ENCODE measurements at regions not wholly inside any gene's neighbourhood (a gene's known extent, or its start where the extent isn't known, plus 50 kb on each side); places are given as distances from the start of the nearest gene placed in this dataset.

GRCh38 chr2:193687195-193687594 is 1492.5 kb upstream of the TMEFF2 start:
- peak; percentile 65 for ATAC-seq
- Histone ChIP-seq H3K79me2 (ENCODE audit: control insufficient read depth, insufficient read depth, low read length) (no peaks in the 10 kb centered on the region), H4K20me1 (ENCODE audit: control insufficient read depth, insufficient read depth) (no peaks in the 10 kb centered on the region), H3K9ac (ENCODE audit: control insufficient read depth, insufficient read depth, low read length) (no peak overlapping the region), H3K4me2 (ENCODE audit: control insufficient read depth, insufficient read depth) (no peak overlapping the region), H3K27ac (ENCODE audit: control insufficient read depth, insufficient read depth) (no peak overlapping the region), H3K36me3 (ENCODE audit: control insufficient read depth in 2 of 2, insufficient read depth in 2 of 2, low read length in 1 of 2) (no peaks in the 10 kb centered on the region), H3K9me3 (replicated peaks; ENCODE audit: control insufficient read depth, insufficient read depth, low read length) (no peaks in the 10 kb centered on the region), H3K4me3 (no peak overlapping the region), H3K4me1 (ENCODE audit: control insufficient read depth, insufficient read depth, low read length) (no peaks in the 10 kb centered on the region), H2AFZ (ENCODE audit: control insufficient read depth, low read depth, low read length) (no peak overlapping the region), H3K27me3 (replicated peaks in 1 of 2; ENCODE audit: control insufficient read depth in 2 of 2, insufficient read depth in 2 of 2, low read length in 1 of 2) (no peaks in the 10 kb centered on the region)
- in situ Hi-C loops (cut with MboI): loop anchor here (25.0 kb wide), 1 partner anchor 1625 kb away; no protein-coding TSS in a partner anchor
- POLR2A ChIA-PET: no interaction called here
- 4% methylated on average over 4 of the region's 4 CpGs for WGBS (ENCODE audit: insufficient coverage, insufficient replicate concordance, low lambda C conversion rate, missing lambda C conversion rate)
- intact Hi-C loops (cut with micrococcal nuclease; ENCODE audit: unreplicated experiment): loop anchor here (5.0 kb wide), 1 partner anchor 550 kb away; no protein-coding TSS in a partner anchor
- no peak for FAIRE-seq
- TF ChIP-seq USF1 (IDR thresholded peaks at IDR 0.05; ENCODE audit: borderline replicate concordance, extremely low read length, insufficient read depth, low read depth, low read length): no peak
- no peak for TF ChIP-seq ZZZ3 (IDR thresholded peaks at IDR 0.05; ENCODE audit: control insufficient read depth, insufficient read length, low read depth)
- RAD21 ChIA-PET (ENCODE audit: unreplicated experiment): no interaction called here
- no peak for DNase-seq (ENCODE audit: low read depth, low spot score)
- BruUV-seq (replicated peaks): no TSS peak
- SMC1A ChIA-PET (ENCODE audit: uncharacterized antibody, unreplicated experiment): no interaction called here
- CTCF ChIA-PET: no interaction called here

GRCh38 chr2:193679847-193680246 is 1485.1 kb upstream of the TMEFF2 start:
- DNase-seq (ENCODE audit: low read depth, low spot score): no peak
- H3K9me3 ChIP-seq (replicated peaks; ENCODE audit: control insufficient read depth, insufficient read depth, low read length): no peaks in the 10 kb centered on the region
- no peak overlapping the region for H3K4me2 ChIP-seq (ENCODE audit: control insufficient read depth, insufficient read depth)
- no peak overlapping the region for H3K27ac ChIP-seq (ENCODE audit: control insufficient read depth, insufficient read depth)
- no peaks in the 10 kb centered on the region for H3K36me3 ChIP-seq (ENCODE audit: control insufficient read depth in 2 of 2, insufficient read depth in 2 of 2, low read length in 1 of 2)
- no peak overlapping the region for H2AFZ ChIP-seq (ENCODE audit: control insufficient read depth, low read depth, low read length)
- in situ Hi-C loops (cut with MboI) (loop anchor here (25.0 kb wide), 1 partner anchor 1632 kb away; no protein-coding TSS in a partner anchor), intact Hi-C loops (cut with micrococcal nuclease; ENCODE audit: unreplicated experiment) (no loop called here)
- POLR2A ChIA-PET: no interaction called here
- no peak overlapping the region for H3K9ac ChIP-seq (ENCODE audit: control insufficient read depth, insufficient read depth, low read length)
- no peaks in the 10 kb centered on the region for H3K27me3 ChIP-seq (replicated peaks in 1 of 2; ENCODE audit: control insufficient read depth in 2 of 2, insufficient read depth in 2 of 2, low read length in 1 of 2)
- SMC1A ChIA-PET (ENCODE audit: uncharacterized antibody, unreplicated experiment): interaction anchor here (0.5 to 1.8 kb wide), 6 partner anchors 11 to 279 kb away, joined by 3 to 6 read pairs (median 4); no protein-coding TSS in a partner anchor
- no TSS peak for BruUV-seq (replicated peaks)
- 0% methylated on average over 1 of the region's 1 CpG for WGBS (ENCODE audit: insufficient coverage, insufficient replicate concordance, low lambda C conversion rate, missing lambda C conversion rate)
- RAD21 ChIA-PET (ENCODE audit: unreplicated experiment): interaction anchor here (1.6 kb wide), 1 partner anchor 11 kb away, joined by 6 read pairs; no protein-coding TSS in a partner anchor
- no peak for FAIRE-seq
- ATAC-seq: peak; percentile 38; the same call in 2 of the 3 replicates
- CTCF ChIA-PET: interaction anchor here (0.7 to 1.4 kb wide), 2 partner anchors 12 to 15 kb away, joined by 3 to 5 read pairs; no protein-coding TSS in a partner anchor
- no peak overlapping the region for H3K4me3 ChIP-seq
- no peaks in the 10 kb centered on the region for H4K20me1 ChIP-seq (ENCODE audit: control insufficient read depth, insufficient read depth)
- H3K4me1 ChIP-seq (ENCODE audit: control insufficient read depth, insufficient read depth, low read length): no peaks in the 10 kb centered on the region
- no peaks in the 10 kb centered on the region for H3K79me2 ChIP-seq (ENCODE audit: control insufficient read depth, insufficient read depth, low read length)
- no peak for TF ChIP-seq BCL11A (IDR thresholded peaks at IDR 0.05; ENCODE audit: low read depth, low read length)
- no peak for TF ChIP-seq CBFB (IDR thresholded peaks at IDR 0.05; ENCODE audit: low read depth)
- TF ChIP-seq EGR1 (IDR thresholded peaks at IDR 0.05; ENCODE audit: borderline replicate concordance in 1 of 2, low read depth in 2 of 2, low read length in 2 of 2): no peak
- no peak for TF ChIP-seq CREB1 (IDR thresholded peaks at IDR 0.05; ENCODE audit: low read depth)
- TF ChIP-seq ZNF207 (IDR thresholded peaks at IDR 0.05; ENCODE audit: borderline replicate concordance): no peak
- peak; percentile 66 for TF ChIP-seq SKIL (IDR thresholded peaks at IDR 0.05; ENCODE audit: low read depth, poor library complexity, severe bottlenecking)
- no peak for TF ChIP-seq TCF7 (IDR thresholded peaks at IDR 0.05; ENCODE audit: borderline replicate concordance)
- no peak for TF ChIP-seq NFYB (IDR thresholded peaks at IDR 0.05; ENCODE audit: insufficient read depth, low read depth, low read length)
- no peak for TF ChIP-seq ZBTB4 (CRISPR knock-in tag; IDR thresholded peaks at IDR 0.05)

All from GM12878 (cell line).